ENCODE measurements at regions not wholly inside any gene's neighbourhood (a gene's known extent, or its start where the extent isn't known, plus 50 kb on each side); places are given as distances from the start of the nearest gene placed in this dataset.

DNA sequence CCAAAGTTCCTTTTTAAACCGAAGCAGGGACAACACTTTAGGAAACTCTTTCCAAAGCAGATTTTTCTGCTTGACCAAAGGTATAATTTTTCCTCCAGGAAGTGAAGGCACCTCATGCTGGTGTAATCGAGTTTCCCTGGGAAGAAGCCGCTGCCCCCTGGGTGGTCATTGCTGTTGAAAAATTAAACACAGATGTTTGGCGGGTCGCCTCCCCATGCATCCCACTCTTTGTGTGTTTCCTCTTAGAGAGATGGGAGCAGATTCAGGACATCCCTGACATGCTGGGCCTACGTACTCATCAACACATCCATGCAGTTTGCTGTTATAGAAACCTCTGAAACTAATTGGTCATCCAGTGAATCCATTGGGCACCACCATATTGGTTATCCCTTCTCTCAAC, 179.2 kb upstream of the HCCS start:
- TF ChIP-seq, protein P1, sequence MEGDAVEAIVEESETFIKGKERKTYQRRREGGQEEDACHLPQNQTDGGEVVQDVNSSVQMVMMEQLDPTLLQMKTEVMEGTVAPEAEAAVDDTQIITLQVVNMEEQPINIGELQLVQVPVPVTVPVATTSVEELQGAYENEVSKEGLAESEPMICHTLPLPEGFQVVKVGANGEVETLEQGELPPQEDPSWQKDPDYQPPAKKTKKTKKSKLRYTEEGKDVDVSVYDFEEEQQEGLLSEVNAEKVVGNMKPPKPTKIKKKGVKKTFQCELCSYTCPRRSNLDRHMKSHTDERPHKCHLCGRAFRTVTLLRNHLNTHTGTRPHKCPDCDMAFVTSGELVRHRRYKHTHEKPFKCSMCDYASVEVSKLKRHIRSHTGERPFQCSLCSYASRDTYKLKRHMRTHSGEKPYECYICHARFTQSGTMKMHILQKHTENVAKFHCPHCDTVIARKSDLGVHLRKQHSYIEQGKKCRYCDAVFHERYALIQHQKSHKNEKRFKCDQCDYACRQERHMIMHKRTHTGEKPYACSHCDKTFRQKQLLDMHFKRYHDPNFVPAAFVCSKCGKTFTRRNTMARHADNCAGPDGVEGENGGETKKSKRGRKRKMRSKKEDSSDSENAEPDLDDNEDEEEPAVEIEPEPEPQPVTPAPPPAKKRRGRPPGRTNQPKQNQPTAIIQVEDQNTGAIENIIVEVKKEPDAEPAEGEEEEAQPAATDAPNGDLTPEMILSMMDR (IDR thresholded peaks at IDR 0.05; ENCODE audit: poor library complexity, severe bottlenecking) = no peak
- TF ChIP-seq EP300 (conservative IDR thresholded peaks at IDR 0.05; ENCODE audit: poor library complexity, severe bottlenecking) (no peak), RAD21 (conservative IDR thresholded peaks at IDR 0.05) (no peak), EZH2 (IDR thresholded peaks at IDR 0.05; ENCODE audit: borderline replicate concordance, insufficient read depth, low read length, poor library complexity, severe bottlenecking) (no peak), SMC3 (conservative IDR thresholded peaks at IDR 0.05; ENCODE audit: poor library complexity) (no peak), POLR2AphosphoS5 (IDR thresholded peaks at IDR 0.05) (no peak)

Data from neural cell (in vitro differentiated cells).